ENCODE measurements at regions not wholly inside any gene's neighbourhood (a gene's known extent, or its start where the extent isn't known, plus 50 kb on each side); places are given as distances from the start of the nearest gene placed in this dataset.

DNA sequence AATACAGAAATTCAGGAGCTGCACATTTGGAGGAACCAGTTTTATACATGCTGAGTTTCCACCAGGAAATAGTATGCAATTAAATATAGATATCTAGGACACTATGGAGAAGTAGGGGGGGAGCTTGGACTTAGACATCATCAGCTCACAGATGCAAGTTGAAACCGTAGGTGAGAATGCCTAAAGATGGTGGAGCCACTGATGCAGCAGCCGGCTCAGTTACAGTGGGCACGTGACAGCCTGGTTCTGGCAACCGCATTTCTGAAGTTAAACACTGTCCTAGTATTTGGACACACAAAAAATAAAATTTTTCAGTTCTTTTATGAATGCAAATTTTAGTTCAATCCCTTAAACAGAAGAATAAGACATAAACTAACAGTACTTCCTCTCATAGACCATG, 91.5 kb upstream of the FRY start:
- DNase-seq (ENCODE audit: extremely low read depth, low read depth): no peak
- TF ChIP-seq, protein P1, sequence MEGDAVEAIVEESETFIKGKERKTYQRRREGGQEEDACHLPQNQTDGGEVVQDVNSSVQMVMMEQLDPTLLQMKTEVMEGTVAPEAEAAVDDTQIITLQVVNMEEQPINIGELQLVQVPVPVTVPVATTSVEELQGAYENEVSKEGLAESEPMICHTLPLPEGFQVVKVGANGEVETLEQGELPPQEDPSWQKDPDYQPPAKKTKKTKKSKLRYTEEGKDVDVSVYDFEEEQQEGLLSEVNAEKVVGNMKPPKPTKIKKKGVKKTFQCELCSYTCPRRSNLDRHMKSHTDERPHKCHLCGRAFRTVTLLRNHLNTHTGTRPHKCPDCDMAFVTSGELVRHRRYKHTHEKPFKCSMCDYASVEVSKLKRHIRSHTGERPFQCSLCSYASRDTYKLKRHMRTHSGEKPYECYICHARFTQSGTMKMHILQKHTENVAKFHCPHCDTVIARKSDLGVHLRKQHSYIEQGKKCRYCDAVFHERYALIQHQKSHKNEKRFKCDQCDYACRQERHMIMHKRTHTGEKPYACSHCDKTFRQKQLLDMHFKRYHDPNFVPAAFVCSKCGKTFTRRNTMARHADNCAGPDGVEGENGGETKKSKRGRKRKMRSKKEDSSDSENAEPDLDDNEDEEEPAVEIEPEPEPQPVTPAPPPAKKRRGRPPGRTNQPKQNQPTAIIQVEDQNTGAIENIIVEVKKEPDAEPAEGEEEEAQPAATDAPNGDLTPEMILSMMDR (IDR thresholded peaks at IDR 0.05; ENCODE audit: low read depth, low read length): no peak

DNA sequence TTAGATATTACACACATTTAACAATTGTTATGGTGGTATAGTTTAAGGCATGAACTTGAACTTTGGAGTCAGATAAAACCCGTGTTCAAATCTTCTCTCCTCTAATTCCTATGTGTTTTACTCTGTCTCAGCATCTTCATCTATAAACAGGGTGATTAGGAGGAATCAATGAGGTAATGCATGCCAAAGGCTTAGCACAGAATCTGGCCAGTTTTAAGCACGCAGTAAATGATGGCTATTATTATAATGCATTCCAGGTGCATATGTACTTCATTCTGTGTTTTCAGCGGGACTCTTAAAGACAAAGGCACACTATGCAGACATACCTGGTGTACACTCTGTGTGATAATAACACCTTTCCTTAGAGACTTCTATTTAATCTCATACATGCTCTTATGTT, 88.0 kb upstream of the FRY start:
- DNase-seq (ENCODE audit: extremely low read depth, low read depth): no peak
- TF ChIP-seq, protein P1 (IDR thresholded peaks at IDR 0.05; ENCODE audit: low read depth, low read length): no peak

DNA sequence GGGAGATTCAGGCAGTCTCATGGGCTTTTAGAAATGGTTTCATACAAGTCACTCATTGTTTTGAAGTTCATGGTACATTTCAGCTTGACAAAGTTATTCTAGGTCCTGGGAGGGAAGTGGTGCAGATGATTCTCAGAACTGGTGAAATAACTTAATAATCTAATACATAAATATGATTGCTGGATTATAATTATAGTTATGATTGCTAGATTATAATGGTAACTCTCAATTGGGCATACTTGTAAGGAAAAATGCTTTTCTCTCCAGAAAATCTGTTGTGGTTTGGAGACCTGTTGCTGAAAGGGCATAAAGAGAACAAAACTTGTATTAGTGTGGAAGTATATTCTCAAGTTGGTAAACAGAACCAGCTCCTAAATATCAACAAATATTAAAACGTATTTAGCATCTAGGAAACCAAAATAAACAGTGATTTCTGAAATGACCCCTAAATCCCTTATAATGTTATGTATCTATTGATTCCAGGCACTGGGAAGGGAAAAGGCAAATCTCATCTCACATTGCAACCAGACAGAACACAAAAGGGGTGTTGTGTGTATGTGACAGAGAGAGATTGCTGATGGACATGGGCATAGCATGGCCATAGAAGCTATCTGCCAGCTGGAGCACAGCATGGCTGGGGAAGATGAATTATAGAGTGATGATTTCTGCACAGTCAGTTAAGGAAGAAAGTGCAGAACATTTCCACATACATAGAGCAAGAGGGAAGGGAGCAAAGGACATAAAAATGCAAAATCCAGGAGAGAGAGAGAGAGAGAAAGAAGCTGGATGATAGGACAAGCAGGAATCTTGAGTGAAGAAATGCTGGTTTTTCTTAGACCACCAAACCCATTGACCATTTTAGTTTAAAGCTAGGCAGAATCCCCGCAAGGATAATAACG, 87.1 kb upstream of the FRY start:
- TF ChIP-seq, protein P1 (IDR thresholded peaks at IDR 0.05; ENCODE audit: low read depth, low read length): no peak
- no peak for DNase-seq (ENCODE audit: extremely low read depth, low read depth)

DNA sequence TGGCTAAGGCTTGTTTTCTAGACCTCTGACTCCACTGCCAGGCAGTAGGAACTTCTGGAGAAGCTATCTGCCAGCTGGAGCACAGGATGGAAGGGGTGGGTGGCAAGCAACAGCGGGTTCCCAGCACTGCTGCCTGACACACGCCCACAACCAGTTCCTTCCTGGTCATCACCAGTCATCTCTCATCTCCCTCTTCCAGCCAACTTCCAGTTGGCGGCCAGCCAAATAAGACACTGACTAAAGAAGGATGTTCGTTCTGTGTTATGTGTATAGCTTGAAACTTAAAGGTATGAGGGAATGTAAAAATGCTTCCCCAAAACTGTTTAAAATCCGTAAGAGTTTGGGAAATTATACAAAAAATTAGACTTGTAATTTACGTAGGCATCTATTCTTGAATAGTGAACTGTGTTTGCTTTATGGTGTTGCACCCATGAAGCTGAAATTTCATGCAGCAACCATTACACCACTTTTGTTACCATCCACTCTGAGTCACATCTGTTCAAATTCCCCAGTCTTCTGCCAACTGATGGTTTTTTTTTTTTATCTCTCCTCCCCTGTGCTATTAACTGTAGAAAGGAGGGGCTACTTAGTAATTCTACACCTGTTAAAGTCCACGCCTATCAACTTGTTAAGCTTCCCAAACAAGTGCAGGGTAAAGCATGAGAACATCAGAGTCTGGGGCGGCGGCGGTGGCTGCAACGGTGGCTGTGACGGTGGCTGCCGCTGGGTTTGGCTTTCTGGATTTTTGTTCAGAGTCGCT, 86.2 kb upstream of the FRY start:
- DNase-seq (ENCODE audit: extremely low read depth, low read depth): peak; percentile 75
- TF ChIP-seq, protein P1 (IDR thresholded peaks at IDR 0.05; ENCODE audit: low read depth, low read length): no peak

DNA sequence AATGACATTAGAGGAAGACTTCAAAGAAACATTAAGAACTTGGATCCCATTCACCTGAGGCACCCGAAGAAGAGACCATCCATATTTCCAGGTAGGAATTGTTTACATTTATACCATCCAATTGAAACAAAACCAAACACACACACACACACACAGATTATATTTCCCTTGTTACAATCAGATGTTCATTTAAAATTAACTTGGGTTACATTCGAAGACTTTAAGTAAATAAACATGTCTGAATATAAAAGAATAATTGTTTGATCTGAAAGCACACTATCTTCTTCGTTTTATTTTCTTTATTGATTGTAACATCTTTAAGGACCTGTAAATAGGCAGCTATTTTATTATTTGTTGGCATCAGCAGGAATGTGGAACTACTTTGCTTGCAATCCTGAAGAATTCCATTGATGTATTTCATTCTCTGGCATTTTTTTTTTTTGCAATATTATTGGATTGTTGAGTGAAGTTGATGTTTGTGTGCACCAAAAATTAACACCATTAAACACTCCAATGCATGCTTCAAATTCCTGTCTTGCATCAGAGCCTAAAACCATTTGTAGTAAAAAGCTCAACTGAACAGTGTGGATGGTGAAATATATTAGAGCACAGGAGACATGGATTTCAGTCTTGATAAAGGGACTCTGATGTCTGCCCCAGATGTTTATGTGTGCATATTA, 85.3 kb upstream of the FRY start:
- peak; percentile 43 for DNase-seq (ENCODE audit: extremely low read depth, low read depth)
- TF ChIP-seq, protein P1 (IDR thresholded peaks at IDR 0.05; ENCODE audit: low read depth, low read length): no peak

DNA sequence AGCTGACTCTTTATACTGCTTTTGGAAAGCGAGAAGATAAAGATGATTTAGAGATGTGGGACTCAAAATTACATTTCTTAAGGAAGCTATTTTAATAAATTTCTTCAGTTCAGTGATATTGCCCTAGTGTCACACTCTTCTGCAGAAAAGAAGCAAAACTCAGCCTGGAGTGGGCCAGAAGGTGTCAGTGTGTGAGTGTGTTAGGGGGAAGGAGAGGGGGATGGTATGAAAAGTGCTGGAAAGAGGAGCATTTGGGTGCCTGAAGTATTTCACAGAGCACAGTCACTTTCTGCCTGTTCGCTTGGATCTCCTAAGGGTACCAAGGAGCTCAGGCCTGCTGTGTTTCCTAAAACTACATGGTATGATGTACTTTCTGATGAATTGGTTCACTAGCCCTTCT, 84.5 kb upstream of the FRY start:
- TF ChIP-seq, protein P1 (IDR thresholded peaks at IDR 0.05; ENCODE audit: low read depth, low read length): peak; percentile 21
- no peak for DNase-seq (ENCODE audit: extremely low read depth, low read depth)
